IMR-90 (cell line): ENCODE measurements at regions not wholly inside any gene's neighbourhood (a gene's known extent, or its start where the extent isn't known, plus 50 kb on each side); places are given as distances from the start of the nearest gene placed in this dataset.

Experiments used
- ATAC-seq: fragments of 200-7000 bp; cut with Tn5 transposase; 2 replicates; pipeline ENCODE4 v1.9.1; 2020; ENCODE audit warnings: low read depth, mild to moderate bottlenecking, moderate library complexity
- BruUV-seq: library from RNA; stranded (reverse); fragments of 400-500 nt; replicated peaks from 2 replicates; lab custom pipeline; 2021; lab: Mats Ljungman, UMichigan
- CTCF ChIA-PET: fragments of 300-600 bp; formaldehyde crosslinking; extraction: SDS; loops from one replicate; lab custom pipeline; 2021; ENCODE audit warnings: antibody characterized with exemption; lab: Yijun Ruan, JAX
- POLR2A ChIA-PET: fragments of 300-600 bp; sonication (Branson Sonifier 250); formaldehyde crosslinking; loops from one replicate; lab custom pipeline; 2022; ENCODE audit warnings: antibody characterized with exemption; ENCODE audit not compliant: unreplicated experiment; lab: Charles Lee
- DNase-seq: peaks from one replicate; pipeline ENCODE4 v3.0.0; 2013
- H2AFZ ChIP-seq: replicated peaks from 2 replicates; pipeline ENCODE3; 2013; ENCODE audit warnings: low read length, mild to moderate bottlenecking; ENCODE audit not compliant: poor library complexity
- H2AK5ac ChIP-seq: 2 replicates; pipeline ENCODE4 v1.6.1; 2013; ENCODE audit warnings: low read depth, low read length, inconsistent platforms
- H2AK9ac ChIP-seq: replicated peaks from 2 replicates; pipeline ENCODE3; 2013; ENCODE audit warnings: mild to moderate bottlenecking, low read depth, low read length, moderate library complexity; ENCODE audit not compliant: poor library complexity
- H2BK120ac ChIP-seq: 2 replicates; pipeline ENCODE4 v1.6.1; 2013; ENCODE audit warnings: low read depth, low read length, inconsistent platforms
- H2BK15ac ChIP-seq: 3 replicates; pipeline ENCODE4 v1.6.1; 2013; ENCODE audit warnings: low read depth, low read length, inconsistent platforms
- H2BK20ac ChIP-seq: 2 replicates; pipeline ENCODE4 v1.6.1; 2013; ENCODE audit warnings: low read depth, mild to moderate bottlenecking, inconsistent platforms, low read length, moderate library complexity
- H2BK5ac ChIP-seq: 2 replicates; pipeline ENCODE4 v1.6.1; 2013; ENCODE audit warnings: mild to moderate bottlenecking, low read depth, low read length, inconsistent platforms; ENCODE audit not compliant: poor library complexity, severe bottlenecking
- H3K14ac ChIP-seq: replicated peaks from 2 replicates; pipeline ENCODE4 v1.6.1; 2013; ENCODE audit warnings: low read depth, low read length, inconsistent platforms
- H3K18ac ChIP-seq: 2 replicates; pipeline ENCODE4 v1.6.1; 2013; ENCODE audit warnings: low read depth, low read length, control low read depth
- H3K23ac ChIP-seq: 2 replicates; pipeline ENCODE4 v1.6.1; 2013; ENCODE audit warnings: low read depth, low read length, inconsistent platforms
- H3K27ac ChIP-seq: 2 replicates; pipeline ENCODE4 v1.5.1; 2013; ENCODE audit warnings: mild to moderate bottlenecking, control low read depth, low read length; ENCODE audit not compliant: insufficient read depth
- H3K27me3 ChIP-seq: 2 replicates; pipeline ENCODE4 v1.6.1; 2013; ENCODE audit warnings: low read length; ENCODE audit not compliant: control insufficient read depth, insufficient read depth
- H3K36me3 ChIP-seq: 2 replicates; pipeline ENCODE4 v1.6.1; 2013; ENCODE audit warnings: low read length, mixed read lengths; ENCODE audit not compliant: control insufficient read depth, insufficient read depth
- H3K4ac ChIP-seq: 2 replicates; pipeline ENCODE4 v1.6.1; 2013; ENCODE audit warnings: low read depth, low read length, inconsistent platforms
- H3K4me1 ChIP-seq: 2 replicates; pipeline ENCODE4 v1.6.1; 2013; ENCODE audit warnings: low read length, mixed read lengths; ENCODE audit not compliant: control insufficient read depth, insufficient read depth
- H3K4me2 ChIP-seq: 2 replicates; pipeline ENCODE4 v1.6.1; 2013; ENCODE audit warnings: low read depth, mild to moderate bottlenecking, control low read depth, low read length, moderate library complexity
- H3K4me3 ChIP-seq: 2 replicates; pipeline ENCODE4 v1.5.1; 2013; ENCODE audit warnings: low read depth, mild to moderate bottlenecking, control low read depth, low read length, moderate library complexity; ENCODE audit not compliant: insufficient read depth
- H3K56ac ChIP-seq: 2 replicates; pipeline ENCODE4 v1.6.1; 2013; ENCODE audit warnings: low read length, inconsistent platforms; ENCODE audit not compliant: insufficient read depth; ENCODE audit errors: extremely low read depth
- H3K79me1 ChIP-seq, 2 experiments: 2 replicates each; pipeline ENCODE4 v1.6.1; 2013; ENCODE audit warnings: low read length in 2 of 2, inconsistent platforms in 1 of 2, low read depth in 1 of 2
- H3K9ac ChIP-seq: 2 replicates; pipeline ENCODE4 v1.6.1; 2013; ENCODE audit warnings: low read depth, low read length, control low read depth
- H3K9me1 ChIP-seq: 2 replicates; pipeline ENCODE4 v1.6.1; 2013; ENCODE audit warnings: low read length, inconsistent platforms; ENCODE audit not compliant: insufficient read depth
- H3K9me3 ChIP-seq: 2 replicates; pipeline ENCODE4 v1.6.1; 2013; ENCODE audit warnings: low read length; ENCODE audit not compliant: control insufficient read depth, insufficient read depth
- H4K20me1 ChIP-seq: 2 replicates; pipeline ENCODE4 v1.6.1; 2013; ENCODE audit warnings: low read length, inconsistent platforms; ENCODE audit not compliant: insufficient read depth
- H4K5ac ChIP-seq: 2 replicates; pipeline ENCODE4 v1.6.1; 2013; ENCODE audit warnings: mild to moderate bottlenecking, low read depth, low read length, control low read depth
- H4K8ac ChIP-seq, 2 experiments: 2 replicates each; pipeline ENCODE4 v1.6.1; 2013; ENCODE audit warnings: low read depth in 2 of 2, low read length in 2 of 2, control low read depth in 1 of 2, inconsistent platforms in 1 of 2
- H4K91ac ChIP-seq: 2 replicates; pipeline ENCODE4 v1.6.1; 2013; ENCODE audit warnings: low read depth, low read length, inconsistent platforms; ENCODE audit not compliant: insufficient read depth
- CEBPB ChIP-seq: IDR thresholded peaks from 2 replicates; pipeline ENCODE4 v1.6.1; 2012; ENCODE audit warnings: low read depth, low read length, improper control_type of control experiment
- CHD1 ChIP-seq: IDR thresholded peaks from 2 replicates; pipeline ENCODE4 v1.6.1; 2012; ENCODE audit warnings: low read depth, low read length, improper control_type of control experiment
- MAZ ChIP-seq: IDR thresholded peaks from 2 replicates; pipeline ENCODE4 v1.6.1; 2012; ENCODE audit warnings: low read depth, mild to moderate bottlenecking, low read length, improper control_type of control experiment, moderate library complexity, borderline replicate concordance
- WGBS, 2 experiments: methylation state at CpG; one replicate each; pipeline versions ENCODE4 v1.1.5 to v1.1.7; 2013; ENCODE audit warnings: missing lambda C conversion rate in 2 of 2; ENCODE audit not compliant: insufficient read length in 1 of 2; ENCODE audit errors: extremely low coverage in 2 of 2; 5-methylcytosine and 5-hydroxymethylcytosine counted together
- dilution Hi-C: fragments of 300-500 bp; cut with HindIII; formaldehyde crosslinking; loops from one replicate; pipeline ENCODE4 v1.14.3; 2018; ENCODE audit warnings: low sequenced_read_pairs; ENCODE audit not compliant: unreplicated experiment
- in situ Hi-C: fragments of 300-500 bp; cut with MboI; formaldehyde crosslinking; loops from 3 replicates; pipeline ENCODE4 v1.14.3; 2019; ENCODE audit warnings: low sequenced_read_pairs, inconsistent platforms, mixed read lengths
- intact Hi-C: fragments of 100-400 bp; cut with micrococcal nuclease; formaldehyde crosslinking; loops from 2 replicates; pipeline ENCODE4 v1.10.0; 2022
- TF ChIP-seq, protein P1 (sequence below): fragments of 150-350 bp; IDR thresholded peaks from 2 replicates; pipeline ENCODE4 v1.6.1; 2017; ENCODE audit warnings: mild to moderate bottlenecking, antibody characterized with exemption, low read length, low read depth

- CTCF ChIA-PET, result no interaction called here
- TF ChIP-seq CEBPB (no peak), MAZ (no peak), CHD1 (no peak)
- TF ChIP-seq, protein P1, sequence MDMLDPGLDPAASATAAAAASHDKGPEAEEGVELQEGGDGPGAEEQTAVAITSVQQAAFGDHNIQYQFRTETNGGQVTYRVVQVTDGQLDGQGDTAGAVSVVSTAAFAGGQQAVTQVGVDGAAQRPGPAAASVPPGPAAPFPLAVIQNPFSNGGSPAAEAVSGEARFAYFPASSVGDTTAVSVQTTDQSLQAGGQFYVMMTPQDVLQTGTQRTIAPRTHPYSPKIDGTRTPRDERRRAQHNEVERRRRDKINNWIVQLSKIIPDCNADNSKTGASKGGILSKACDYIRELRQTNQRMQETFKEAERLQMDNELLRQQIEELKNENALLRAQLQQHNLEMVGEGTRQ, result no peak
Measured at GRCh38 chrX:121836000-121836399, 788.6 kb downstream of the GLUD2 start.

More at GRCh38 chrX:121836000-121836399, 788.6 kb downstream of the GLUD2 start:
- Histone ChIP-seq H3K14ac (no peak overlapping the region), H2BK5ac (no peak overlapping the region), H3K4me2 (no peak overlapping the region), H4K91ac (no peak overlapping the region), H4K20me1 (no peaks in the 10 kb centered on the region), H2AFZ (no peak overlapping the region), H4K5ac (no peak overlapping the region), H2AK9ac (no peak overlapping the region), H3K79me1 (no peaks in the 10 kb centered on the region), H3K56ac (no peak overlapping the region), H3K36me3 (no peaks in the 10 kb centered on the region), H4K8ac (no peak overlapping the region), H3K4ac (no peak overlapping the region), H3K4me1 (no peaks in the 10 kb centered on the region), H3K4me3 (no peak overlapping the region), H3K9me1 (no peaks in the 10 kb centered on the region), H3K27ac (no peak overlapping the region), H2BK120ac (no peak overlapping the region), H2BK15ac (no peak overlapping the region), H3K27me3 (no peaks in the 10 kb centered on the region), H3K9ac (no peak overlapping the region), H2AK5ac (no peak overlapping the region), H3K18ac (no peak overlapping the region), H3K9me3 (no peaks in the 10 kb centered on the region), H2BK20ac (no peak overlapping the region), H3K23ac (no peak overlapping the region)
- whole genome bisulfite sequencing, 2 experiments, result no CpG with 5 or more reads among the region's 1 CpG
- BruUV-seq, result no TSS peak
- dilution Hi-C loops, result no loop called here
- POLR2A ChIA-PET, result no interaction called here
- no peak for DNase-seq
- intact Hi-C loops, result no loop called here
- ATAC-seq, result no peak
- in situ Hi-C loops, result no loop called here
